T-cell (primary cell): ENCODE measurements at regions not wholly inside any gene's neighbourhood (a gene's known extent, or its start where the extent isn't known, plus 50 kb on each side); places are given as distances from the start of the nearest gene placed in this dataset.

Experiments
- ATAC-seq, 4 experiments: fragments of 200-7000 bp in 3 of 4; fragments of 150-1000 bp in 1 of 4; cut with Tn5 transposase; replicated peaks in 1 of 4; 1 replicate in 3 of 4; 2 replicates in 1 of 4; pipeline ENCODE4 v1.10.0; 2021; ENCODE audit warnings: moderate library complexity in 3 of 4, mild to moderate bottlenecking in 2 of 4, moderate number of reproducible peaks in 1 of 4
- CTCF ChIA-PET, 2 donors: fragments of 300-600 bp; sonication (Branson Sonifier 250); formaldehyde crosslinking; loops; one replicate each; lab custom pipeline; 2022; ENCODE audit warnings: antibody characterized with exemption in 2 of 2; lab: Charles Lee
- POLR2A ChIA-PET, 2 donors: fragments of 300-600 bp; sonication (Branson Sonifier 250); formaldehyde crosslinking; loops; one replicate each; lab custom pipeline; 2022; ENCODE audit warnings: antibody characterized with exemption in 2 of 2; lab: Charles Lee
- DNase-seq, 35 experiments: peaks; one replicate each; pipeline versions ENCODE4 v3.0.0 to v3.0.0-alpha.2; 2013 to 2023
- H3K27ac ChIP-seq: one replicate; pipeline ENCODE4 v1.5.1; 2013; ENCODE audit warnings: low read length
- H3K27me3 ChIP-seq, 2 experiments: replicated peaks in 1 of 2; 1 replicate in 1 of 2; 2 replicates in 1 of 2; pipeline versions ENCODE4 v1.6.1 to v1.7.0; 2013; ENCODE audit warnings: low read length in 1 of 2, mixed read lengths in 1 of 2; ENCODE audit not compliant: control insufficient read depth in 2 of 2, insufficient read depth in 2 of 2; ENCODE audit errors: extremely low read depth in 1 of 2
- H3K36me3 ChIP-seq, 2 donors: 1 replicate in 1 of 2; 2 replicates in 1 of 2; pipeline versions ENCODE4 v1.6.1 to v1.7.0; 2013; ENCODE audit warnings: low read length in 1 of 2; ENCODE audit not compliant: control insufficient read depth in 2 of 2, insufficient read depth in 1 of 2; ENCODE audit errors: extremely low read depth in 1 of 2
- H3K4me1 ChIP-seq, 2 experiments: 1 replicate in 1 of 2; 2 replicates in 1 of 2; pipeline versions ENCODE4 v1.6.1 to v1.7.0; 2013; ENCODE audit warnings: low read length in 2 of 2, mixed read lengths in 1 of 2; ENCODE audit not compliant: insufficient read depth in 2 of 2, control insufficient read depth in 1 of 2; ENCODE audit errors: extremely low read depth in 1 of 2
- H3K4me3 ChIP-seq, 2 donors: 1 replicate in 1 of 2; 2 replicates in 1 of 2; pipeline versions ENCODE4 v1.5.1 to v1.7.0; 2013; ENCODE audit warnings: mild to moderate bottlenecking in 2 of 2, low read length in 1 of 2, moderate library complexity in 1 of 2; ENCODE audit not compliant: control insufficient read depth in 1 of 2; ENCODE audit errors: extremely low read depth in 1 of 2
- H3K9me3 ChIP-seq: 2 replicates; pipeline ENCODE4 v1.7.0; 2013
- H3K27ac Mint-ChIP-seq, 2 donors: one replicate each; pipeline ENCODE4 v1.8.0; 2020 to 2021; ENCODE audit warnings: mild to moderate bottlenecking in 2 of 2, mixed read lengths in 2 of 2
- H3K27me3 Mint-ChIP-seq, 2 donors: one replicate each; pipeline ENCODE4 v1.8.0; 2021 to 2022; ENCODE audit warnings: mixed read lengths in 2 of 2
- H3K36me3 Mint-ChIP-seq: one replicate; pipeline ENCODE4 v1.8.0; 2021; ENCODE audit warnings: mixed read lengths
- H3K4me1 Mint-ChIP-seq, 3 donors: one replicate each; pipeline ENCODE4 v1.8.0; 2020 to 2022; ENCODE audit warnings: mixed read lengths in 3 of 3, mild to moderate bottlenecking in 1 of 3
- H3K4me3 Mint-ChIP-seq, 3 donors: one replicate each; pipeline ENCODE4 v1.8.0; 2020 to 2022; ENCODE audit warnings: mild to moderate bottlenecking in 3 of 3, mixed read lengths in 3 of 3, moderate library complexity in 3 of 3
- H3K9me3 Mint-ChIP-seq, 3 donors: one replicate each; pipeline ENCODE4 v1.8.0; 2020 to 2022; ENCODE audit warnings: mixed read lengths in 3 of 3
- WGBS: methylation state at CpG from one replicate; pipeline ENCODE4 v1.1.5; 2013; ENCODE audit warnings: missing lambda C conversion rate; ENCODE audit not compliant: insufficient coverage; 5-methylcytosine and 5-hydroxymethylcytosine counted together

- Mint-ChIP-seq H3K4me3 (no peak overlapping the region), H3K36me3 (no peaks in the 10 kb centered on the region), H3K4me1 (peaks cover 0 to 5% (median 0%) of the 10 kb centered on the region in 3 donors), H3K9me3 (no peaks in the 10 kb centered on the region), H3K27ac (no peak overlapping the region), H3K27me3 (peaks cover 8 to 18% of the 10 kb centered on the region in 2 donors)
- Histone ChIP-seq H3K36me3 (no peaks in the 10 kb centered on the region), H3K4me3 (no peak overlapping the region), H3K27me3 (peaks cover 0 to 23% of the 10 kb centered on the region in 2 experiments), H3K9me3 (no peaks in the 10 kb centered on the region), H3K4me1 (no peaks in the 10 kb centered on the region), H3K27ac (no peak overlapping the region)
- WGBS, result 70% methylated on average over 8 of the region's 9 CpGs
- ChIA-PET CTCF (no interaction called here), POLR2A (no interaction called here)
- ATAC-seq (no peak), DNase-seq (no peak)
Measured at GRCh38 chr1:30328401-30329262, 394.8 kb downstream of the MATN1 start.

- Mint-ChIP-seq H3K27me3 (peaks cover 9 to 18% of the 10 kb centered on the region in 2 donors), H3K9me3 (no peaks in the 10 kb centered on the region), H3K27ac (no peak overlapping the region), H3K36me3 (no peaks in the 10 kb centered on the region), H3K4me3 (no peak overlapping the region), H3K4me1 (peaks cover 0 to 5% (median 0%) of the 10 kb centered on the region in 3 donors)
- H3K27me3 ChIP-seq, result peaks cover 0 to 27% of the 10 kb centered on the region in 2 experiments
- WGBS, result 100% methylated on average over 2 of the region's 2 CpGs
- ChIA-PET CTCF (no interaction called here), POLR2A (no interaction called here)
- no peaks in the 10 kb centered on the region for H3K9me3 ChIP-seq
- DNase-seq (no peak), ATAC-seq (no peak)
- no peak overlapping the region for H3K27ac ChIP-seq
- no peaks in the 10 kb centered on the region for H3K4me1 ChIP-seq
- H3K36me3 ChIP-seq, result no peaks in the 10 kb centered on the region
- H3K4me3 ChIP-seq, result no peak overlapping the region
Measured at GRCh38 chr1:30328100-30328370, 395.4 kb downstream of the MATN1 start.

GRCh38 chr1:30327370-30328099 lies 395.9 kb downstream of the MATN1 start:
- no peak overlapping the region for H3K27ac ChIP-seq
- ChIA-PET POLR2A (no interaction called here), CTCF (no interaction called here)
- Mint-ChIP-seq H3K4me3 (no peak overlapping the region), H3K27ac (no peak overlapping the region), H3K9me3 (no peaks in the 10 kb centered on the region), H3K36me3 (no peaks in the 10 kb centered on the region), H3K27me3 (peaks cover 12 to 23% of the 10 kb centered on the region in 2 donors), H3K4me1 (peaks cover 0 to 5% (median 0%) of the 10 kb centered on the region in 3 donors)
- 60% methylated on average over 13 of the region's 13 CpGs for WGBS
- H3K4me3 ChIP-seq, result no peak overlapping the region
- no peaks in the 10 kb centered on the region for H3K36me3 ChIP-seq
- no peaks in the 10 kb centered on the region for H3K4me1 ChIP-seq
- H3K9me3 ChIP-seq, result no peaks in the 10 kb centered on the region
- H3K27me3 ChIP-seq, result peaks cover 0 to 31% of the 10 kb centered on the region in 2 experiments
- ATAC-seq (no peak), DNase-seq (no peak)

- Mint-ChIP-seq H3K27me3 (peaks cover 12 to 24% of the 10 kb centered on the region in 2 donors), H3K36me3 (no peaks in the 10 kb centered on the region), H3K4me3 (no peak overlapping the region), H3K4me1 (no peaks in the 10 kb centered on the region), H3K9me3 (no peaks in the 10 kb centered on the region), H3K27ac (no peak overlapping the region)
- Histone ChIP-seq H3K9me3 (no peaks in the 10 kb centered on the region), H3K27ac (no peak overlapping the region), H3K4me3 (no peak overlapping the region), H3K27me3 (peaks cover 0 to 43% of the 10 kb centered on the region in 2 experiments), H3K4me1 (no peaks in the 10 kb centered on the region), H3K36me3 (no peaks in the 10 kb centered on the region)
- DNase-seq (no peak), ATAC-seq (no peak)
- CTCF ChIA-PET, result no interaction called here
- POLR2A ChIA-PET, result no interaction called here
- 67% methylated on average over 3 of the region's 6 CpGs for WGBS
Measured at GRCh38 chr1:30325999-30326398, 397.4 kb downstream of the MATN1 start.

- DNase-seq (no peak), ATAC-seq (no peak)
- H3K36me3 Mint-ChIP-seq, result no peaks in the 10 kb centered on the region
- Histone ChIP-seq H3K4me3 (no peak overlapping the region), H3K27ac (no peak overlapping the region), H3K36me3 (no peaks in the 10 kb centered on the region), H3K27me3 (peaks cover 0 to 44% of the 10 kb centered on the region in 2 experiments), H3K9me3 (no peaks in the 10 kb centered on the region), H3K4me1 (no peaks in the 10 kb centered on the region)
- no peak overlapping the region for H3K27ac Mint-ChIP-seq
- H3K4me1 Mint-ChIP-seq, result no peaks in the 10 kb centered on the region
- H3K4me3 Mint-ChIP-seq, result no peak overlapping the region
- 62% methylated on average over 3 of the region's 12 CpGs for WGBS
- ChIA-PET CTCF (no interaction called here), POLR2A (no interaction called here)
- H3K9me3 Mint-ChIP-seq, result no peaks in the 10 kb centered on the region
- H3K27me3 Mint-ChIP-seq, result peaks cover 12 to 26% of the 10 kb centered on the region in 2 donors
Measured at GRCh38 chr1:30325085-30325935, 398.1 kb downstream of the MATN1 start.
